ENCODE measurements at regions not wholly inside any gene's neighbourhood (a gene's known extent, or its start where the extent isn't known, plus 50 kb on each side); places are given as distances from the start of the nearest gene placed in this dataset.

- TF ChIP-seq, protein P1, sequence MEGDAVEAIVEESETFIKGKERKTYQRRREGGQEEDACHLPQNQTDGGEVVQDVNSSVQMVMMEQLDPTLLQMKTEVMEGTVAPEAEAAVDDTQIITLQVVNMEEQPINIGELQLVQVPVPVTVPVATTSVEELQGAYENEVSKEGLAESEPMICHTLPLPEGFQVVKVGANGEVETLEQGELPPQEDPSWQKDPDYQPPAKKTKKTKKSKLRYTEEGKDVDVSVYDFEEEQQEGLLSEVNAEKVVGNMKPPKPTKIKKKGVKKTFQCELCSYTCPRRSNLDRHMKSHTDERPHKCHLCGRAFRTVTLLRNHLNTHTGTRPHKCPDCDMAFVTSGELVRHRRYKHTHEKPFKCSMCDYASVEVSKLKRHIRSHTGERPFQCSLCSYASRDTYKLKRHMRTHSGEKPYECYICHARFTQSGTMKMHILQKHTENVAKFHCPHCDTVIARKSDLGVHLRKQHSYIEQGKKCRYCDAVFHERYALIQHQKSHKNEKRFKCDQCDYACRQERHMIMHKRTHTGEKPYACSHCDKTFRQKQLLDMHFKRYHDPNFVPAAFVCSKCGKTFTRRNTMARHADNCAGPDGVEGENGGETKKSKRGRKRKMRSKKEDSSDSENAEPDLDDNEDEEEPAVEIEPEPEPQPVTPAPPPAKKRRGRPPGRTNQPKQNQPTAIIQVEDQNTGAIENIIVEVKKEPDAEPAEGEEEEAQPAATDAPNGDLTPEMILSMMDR (IDR thresholded peaks at IDR 0.05) = no peak
- no peak for DNase-seq
- intact Hi-C loops (cut with DNase I; ENCODE audit: low total_unique reads) = no loop called here
Measured at GRCh38 chr5:57915536-57915935, 432.9 kb upstream of the ACTBL2 start.

DNA sequence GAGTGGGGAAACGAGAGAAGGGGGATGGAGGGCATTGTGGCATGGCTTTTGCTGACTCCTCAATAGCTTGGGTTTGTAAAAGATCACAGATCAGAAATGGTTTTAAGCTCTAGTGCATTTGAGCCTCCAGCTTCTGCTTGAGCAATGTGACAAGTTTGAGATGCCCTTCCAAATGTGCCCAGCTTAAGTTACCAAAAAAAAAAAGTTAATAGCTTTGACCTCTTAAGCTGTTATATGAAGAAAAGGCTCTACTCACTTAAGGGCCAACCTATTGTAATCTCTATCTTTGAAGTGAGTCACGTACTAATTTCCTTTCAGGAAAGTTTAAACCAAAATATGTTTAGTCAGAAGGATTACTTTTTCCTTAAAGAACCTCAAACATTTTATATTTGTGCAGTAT, 428.8 kb upstream of the ACTBL2 start:
- Histone ChIP-seq H3K4me3 (no peak overlapping the region), H3K27ac (no peak overlapping the region), H3K36me3 (no peaks in the 10 kb centered on the region), H3K27me3 (no peaks in the 10 kb centered on the region), H3K9me3 (no peaks in the 10 kb centered on the region), H3K4me1 (peaks cover 0 to 9% (median 0%) of the 10 kb centered on the region in 4 donors)
- intact Hi-C loops (cut with DNase I; ENCODE audit: low total_unique reads) = no loop called here
- TF ChIP-seq, protein P1 (IDR thresholded peaks at IDR 0.05) = no peak
- DNase-seq = no peak

More at GRCh38 chr5:57915536-57915935, 432.9 kb upstream of the ACTBL2 start:
- no peaks in the 10 kb centered on the region for H3K27me3 ChIP-seq
- H3K4me1 ChIP-seq = no peaks in the 10 kb centered on the region
- no peaks in the 10 kb centered on the region for H3K36me3 ChIP-seq
- H3K27ac ChIP-seq = no peak overlapping the region
- H3K9me3 ChIP-seq = no peaks in the 10 kb centered on the region
- H3K4me3 ChIP-seq = no peak overlapping the region

DNA sequence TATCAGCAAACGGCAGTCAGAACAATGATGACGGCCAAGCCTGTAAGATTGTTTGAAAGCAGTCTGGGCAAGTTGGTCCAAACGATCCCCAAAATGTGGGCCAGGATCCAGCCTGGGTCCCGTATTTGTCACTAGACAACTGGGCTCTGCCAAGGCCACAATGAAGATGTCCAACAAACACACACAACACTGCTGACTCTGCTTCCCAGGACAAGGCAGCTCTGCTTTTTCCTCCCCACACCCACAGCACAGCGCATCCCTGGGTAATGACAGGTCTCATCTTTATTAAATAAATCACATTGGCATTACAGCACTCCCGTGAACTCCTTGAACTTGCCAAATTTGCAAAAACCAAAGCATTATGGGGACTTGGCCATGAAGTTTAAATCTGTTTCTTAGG, 424.1 kb upstream of the ACTBL2 start:
- TF ChIP-seq, protein P1 (IDR thresholded peaks at IDR 0.05) = no peak
- no peak for DNase-seq

DNA sequence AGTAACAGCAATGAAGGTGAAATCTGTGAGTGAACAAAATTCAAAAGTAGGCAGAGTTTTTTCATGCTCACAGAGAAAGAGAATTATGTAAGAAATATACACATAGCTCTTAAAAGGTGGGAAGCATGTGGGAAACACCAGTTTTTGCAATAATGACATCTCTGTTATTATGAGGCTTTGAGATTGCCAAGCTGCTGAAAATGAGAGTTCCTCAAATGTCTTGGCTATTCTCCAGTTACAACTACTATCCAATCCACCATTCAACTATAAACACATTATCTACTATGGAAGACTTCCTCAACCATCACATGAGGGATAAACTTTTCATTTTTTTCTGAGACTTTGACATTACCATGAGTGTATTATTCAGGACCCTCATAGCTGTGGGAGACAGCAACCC, 420.8 kb upstream of the ACTBL2 start:
- no peaks in the 10 kb centered on the region for H3K9me3 ChIP-seq
- intact Hi-C loops (cut with DNase I; ENCODE audit: low total_unique reads) = no loop called here
- H3K4me1 ChIP-seq = peaks cover 0 to 46% (median 1%) of the 10 kb centered on the region in 4 donors
- H3K36me3 ChIP-seq = no peaks in the 10 kb centered on the region
- H3K27ac ChIP-seq = no peak overlapping the region
- no peak overlapping the region for H3K4me3 ChIP-seq
- H3K27me3 ChIP-seq = no peaks in the 10 kb centered on the region
- TF ChIP-seq, protein P1 (IDR thresholded peaks at IDR 0.05) = no peak
- no peak for DNase-seq

More for the DNA sequence above, 424.1 kb upstream of the ACTBL2 start:
- Histone ChIP-seq H3K4me3 (no peak overlapping the region), H3K4me1 (peaks cover 0 to 26% (median 1%) of the 10 kb centered on the region in 4 donors), H3K27me3 (no peaks in the 10 kb centered on the region), H3K9me3 (no peaks in the 10 kb centered on the region), H3K27ac (no peak overlapping the region), H3K36me3 (no peaks in the 10 kb centered on the region)
- intact Hi-C loops (cut with DNase I; ENCODE audit: low total_unique reads) = no loop called here

GRCh38 chr5:57902095-57902494, 419.5 kb upstream of the ACTBL2 start:
- TF ChIP-seq, protein P1 (IDR thresholded peaks at IDR 0.05) = no peak
- Histone ChIP-seq H3K27me3 (no peaks in the 10 kb centered on the region), H3K4me1 (peaks cover 0 to 42% (median 1%) of the 10 kb centered on the region in 4 donors), H3K36me3 (no peaks in the 10 kb centered on the region), H3K9me3 (no peaks in the 10 kb centered on the region), H3K4me3 (no peak overlapping the region), H3K27ac (no peak overlapping the region)
- no peak for DNase-seq
- intact Hi-C loops (cut with DNase I; ENCODE audit: low total_unique reads) = no loop called here

DNA sequence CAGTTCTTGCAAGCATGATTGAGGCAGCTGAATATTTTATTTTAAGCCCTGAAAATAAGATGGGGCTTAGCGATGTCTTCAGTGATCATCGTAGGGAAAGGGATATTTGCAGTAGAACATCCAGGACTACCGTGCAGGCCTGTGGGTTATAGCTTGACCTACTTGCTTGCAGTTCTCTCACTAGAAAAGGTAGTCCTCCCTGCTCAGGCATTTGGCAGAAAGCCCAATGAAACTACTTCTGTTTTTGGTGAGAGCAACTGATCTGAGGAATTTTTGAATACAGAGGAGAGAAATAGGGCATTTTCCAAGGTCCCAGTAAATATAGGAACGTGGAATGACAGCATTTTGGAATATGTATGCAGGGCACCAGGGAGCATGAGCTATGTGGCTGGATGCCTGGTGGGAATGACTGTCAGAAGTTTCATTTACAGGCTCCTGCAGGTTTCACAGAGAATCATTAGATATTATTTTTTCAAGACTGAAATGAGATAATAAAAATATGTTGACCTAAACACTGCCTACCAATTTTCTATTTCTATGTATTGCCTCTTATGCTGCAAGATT, 417.9 kb upstream of the ACTBL2 start:
- TF ChIP-seq, protein P1 (IDR thresholded peaks at IDR 0.05) = no peak
- Histone ChIP-seq H3K4me3 (no peak overlapping the region), H3K9me3 (no peaks in the 10 kb centered on the region), H3K27me3 (no peaks in the 10 kb centered on the region), H3K4me1 (peaks cover 0 to 37% (median 1%) of the 10 kb centered on the region in 4 donors), H3K36me3 (no peaks in the 10 kb centered on the region), H3K27ac (no peak overlapping the region)
- intact Hi-C loops (cut with DNase I; ENCODE audit: low total_unique reads) = no loop called here
- DNase-seq = no peak

Measured in tibial artery (tissue), 4 donors.